ENCODE measurements at regions not wholly inside any gene's neighbourhood (a gene's known extent, or its start where the extent isn't known, plus 50 kb on each side); places are given as distances from the start of the nearest gene placed in this dataset.

GRCh38 chr10:20963056-20963455 is 65.9 kb upstream of the NEBL start:
- TF ChIP-seq CTCF (IDR thresholded peaks at IDR 0.05) (no peak), POLR2A (IDR thresholded peaks at IDR 0.05) (no peak), EP300 (IDR thresholded peaks at IDR 0.05) (no peak)

Measured in stomach (tissue), 4 donors.